GM23338 (cell line): ENCODE measurements at regions not wholly inside any gene's neighbourhood (a gene's known extent, or its start where the extent isn't known, plus 50 kb on each side); places are given as distances from the start of the nearest gene placed in this dataset.

Source experiments
- ATAC-seq: fragments of 200-7000 bp; cut with Tn5 transposase; 3 replicates; pipeline ENCODE4 v1.9.1; 2020
- DNase-seq: peaks from one replicate; pipeline ENCODE4 v3.0.0-alpha.2; 2015; ENCODE audit warnings: low spot score
- H2AFZ ChIP-seq: fragments of 200-600 bp; sonication (generic); 2 replicates; pipeline ENCODE4 v1.8.0; 2016; ENCODE audit warnings: antibody characterized with exemption, mild to moderate bottlenecking, moderate library complexity
- H3F3A ChIP-seq: fragments of 200-600 bp; sonication (generic); replicated peaks from 2 replicates; pipeline ENCODE4 v1.8.0; 2017; ENCODE audit warnings: antibody characterized with exemption, mixed run types, low read depth
- H3K27ac ChIP-seq: fragments of 200-600 bp; sonication (generic); 2 replicates; pipeline ENCODE4 v1.6.1; 2016; ENCODE audit warnings: low read depth
- H3K27me3 ChIP-seq: fragments of 200-600 bp; sonication (generic); 2 replicates; pipeline ENCODE4 v1.8.0; 2016; ENCODE audit warnings: mild to moderate bottlenecking, mixed run types, moderate library complexity; ENCODE audit not compliant: insufficient read depth
- H3K36me3 ChIP-seq: fragments of 200-600 bp; sonication (generic); 2 replicates; pipeline ENCODE4 v1.8.0; 2016; ENCODE audit warnings: mild to moderate bottlenecking; ENCODE audit not compliant: insufficient read depth
- H3K4me1 ChIP-seq: fragments of 200-600 bp; sonication (generic); 2 replicates; pipeline ENCODE4 v1.8.0; 2016; ENCODE audit warnings: mild to moderate bottlenecking, moderate library complexity; ENCODE audit not compliant: insufficient read depth
- H3K4me2 ChIP-seq: fragments of 200-600 bp; sonication (generic); 2 replicates; pipeline ENCODE4 v1.7.1; 2017; ENCODE audit warnings: mixed run types
- H3K4me3 ChIP-seq: fragments of 200-600 bp; sonication (generic); 2 replicates; pipeline ENCODE4 v1.6.1; 2016; ENCODE audit warnings: mixed run types
- H3K79me2 ChIP-seq: fragments of 200-600 bp; sonication (generic); replicated peaks from 2 replicates; pipeline ENCODE4 v1.8.0; 2017; ENCODE audit warnings: mild to moderate bottlenecking; ENCODE audit not compliant: insufficient read depth
- H3K9me2 ChIP-seq: fragments of 200-600 bp; sonication (generic); 2 replicates; pipeline ENCODE4 v1.8.0; 2017; ENCODE audit not compliant: insufficient read depth
- H4K20me1 ChIP-seq: fragments of 200-600 bp; sonication (generic); replicated peaks from 2 replicates; pipeline ENCODE4 v1.8.0; 2017; ENCODE audit warnings: mild to moderate bottlenecking; ENCODE audit not compliant: insufficient read depth
- H3K27ac Mint-ChIP-seq: 2 replicates; pipeline ENCODE4 v1.8.0; 2020; ENCODE audit warnings: inconsistent platforms, mild to moderate bottlenecking, moderate library complexity, mixed read lengths
- H3K27me3 Mint-ChIP-seq: 3 replicates; pipeline ENCODE4 v1.8.0; 2022; ENCODE audit warnings: low read depth, mild to moderate bottlenecking, moderate library complexity, mixed read lengths, inconsistent platforms; ENCODE audit not compliant: insufficient read depth, poor library complexity
- H3K36me3 Mint-ChIP-seq: 3 replicates; pipeline ENCODE4 v1.8.0; 2021; ENCODE audit warnings: low read depth, mild to moderate bottlenecking, inconsistent platforms, moderate library complexity, mixed read lengths
- H3K4me1 Mint-ChIP-seq: 3 replicates; pipeline ENCODE4 v1.8.0; 2020; ENCODE audit warnings: mild to moderate bottlenecking, inconsistent platforms, mixed read lengths
- H3K4me3 Mint-ChIP-seq: 3 replicates; pipeline ENCODE4 v1.8.0; 2021; ENCODE audit warnings: moderate library complexity, mild to moderate bottlenecking, inconsistent platforms, mixed read lengths
- H3K9me3 Mint-ChIP-seq: 3 replicates; pipeline ENCODE4 v1.8.0; 2020; ENCODE audit warnings: moderate library complexity, mild to moderate bottlenecking, inconsistent platforms, mixed read lengths
- CREB1 ChIP-seq: fragments of 250-450 bp; sonication (Bioruptor Pico); IDR thresholded peaks from 2 replicates; pipeline ENCODE4 v1.5.0; 2020; ENCODE audit warnings: low read depth, mild to moderate bottlenecking, moderate library complexity
- CTCF ChIP-seq, 2 experiments: fragments of 200-600 bp in 1 of 2; sonication (generic) in 1 of 2; conservative IDR thresholded peaks; 2 replicates each; pipeline versions ENCODE4 v1.5.1 to v1.6.1; 2016 to 2017; ENCODE audit warnings: antibody characterized with exemption in 2 of 2, low read depth in 2 of 2, mild to moderate bottlenecking in 2 of 2, moderate library complexity in 1 of 2
- EZH2phosphoT487 ChIP-seq: fragments of 200-600 bp; sonication (generic); IDR thresholded peaks from one replicate; pipeline ENCODE4 v1.8.1; 2018; ENCODE audit warnings: antibody characterized with exemption; ENCODE audit not compliant: unreplicated experiment
- JUNB ChIP-seq: IDR thresholded peaks from one replicate; pipeline ENCODE4 v1.6.1; 2016; ENCODE audit warnings: antibody characterized with exemption; ENCODE audit not compliant: unreplicated experiment
- NANOG ChIP-seq: IDR thresholded peaks from 2 replicates; pipeline ENCODE4 v1.6.1; 2016; ENCODE audit warnings: antibody characterized with exemption, borderline replicate concordance
- POLR2AphosphoS5 ChIP-seq: IDR thresholded peaks from 2 replicates; pipeline ENCODE4 v1.6.1; 2016; ENCODE audit warnings: antibody characterized with exemption, low read depth
- REST ChIP-seq: IDR thresholded peaks from one replicate; pipeline ENCODE4 v1.6.1; 2018; ENCODE audit warnings: antibody characterized with exemption; ENCODE audit not compliant: unreplicated experiment
- STAT1 ChIP-seq: IDR thresholded peaks from one replicate; pipeline ENCODE4 v1.6.1; 2016; ENCODE audit warnings: antibody characterized with exemption; ENCODE audit not compliant: unreplicated experiment
- ZNF114 ChIP-seq: fragments of 250-450 bp; sonication (Bioruptor Pico); IDR thresholded peaks from 2 replicates; pipeline ENCODE4 v1.5.0; 2020; ENCODE audit warnings: mild to moderate bottlenecking, moderate library complexity
- TF ChIP-seq, protein P1 (sequence below): fragments of 250-450 bp; sonication (Bioruptor Pico); IDR thresholded peaks from 2 replicates; pipeline ENCODE4 v1.5.0; 2020; ENCODE audit warnings: mild to moderate bottlenecking, moderate library complexity
- TF ChIP-seq, protein P2 (sequence below): IDR thresholded peaks from 2 replicates; pipeline ENCODE4 v1.6.1; 2016; ENCODE audit warnings: antibody characterized with exemption

GRCh38 chrX:40197071-40197470 lies 99.3 kb upstream of the BCOR start:
- no peaks in the 10 kb centered on the region for H3K4me1 ChIP-seq
- TF ChIP-seq, protein P1, sequence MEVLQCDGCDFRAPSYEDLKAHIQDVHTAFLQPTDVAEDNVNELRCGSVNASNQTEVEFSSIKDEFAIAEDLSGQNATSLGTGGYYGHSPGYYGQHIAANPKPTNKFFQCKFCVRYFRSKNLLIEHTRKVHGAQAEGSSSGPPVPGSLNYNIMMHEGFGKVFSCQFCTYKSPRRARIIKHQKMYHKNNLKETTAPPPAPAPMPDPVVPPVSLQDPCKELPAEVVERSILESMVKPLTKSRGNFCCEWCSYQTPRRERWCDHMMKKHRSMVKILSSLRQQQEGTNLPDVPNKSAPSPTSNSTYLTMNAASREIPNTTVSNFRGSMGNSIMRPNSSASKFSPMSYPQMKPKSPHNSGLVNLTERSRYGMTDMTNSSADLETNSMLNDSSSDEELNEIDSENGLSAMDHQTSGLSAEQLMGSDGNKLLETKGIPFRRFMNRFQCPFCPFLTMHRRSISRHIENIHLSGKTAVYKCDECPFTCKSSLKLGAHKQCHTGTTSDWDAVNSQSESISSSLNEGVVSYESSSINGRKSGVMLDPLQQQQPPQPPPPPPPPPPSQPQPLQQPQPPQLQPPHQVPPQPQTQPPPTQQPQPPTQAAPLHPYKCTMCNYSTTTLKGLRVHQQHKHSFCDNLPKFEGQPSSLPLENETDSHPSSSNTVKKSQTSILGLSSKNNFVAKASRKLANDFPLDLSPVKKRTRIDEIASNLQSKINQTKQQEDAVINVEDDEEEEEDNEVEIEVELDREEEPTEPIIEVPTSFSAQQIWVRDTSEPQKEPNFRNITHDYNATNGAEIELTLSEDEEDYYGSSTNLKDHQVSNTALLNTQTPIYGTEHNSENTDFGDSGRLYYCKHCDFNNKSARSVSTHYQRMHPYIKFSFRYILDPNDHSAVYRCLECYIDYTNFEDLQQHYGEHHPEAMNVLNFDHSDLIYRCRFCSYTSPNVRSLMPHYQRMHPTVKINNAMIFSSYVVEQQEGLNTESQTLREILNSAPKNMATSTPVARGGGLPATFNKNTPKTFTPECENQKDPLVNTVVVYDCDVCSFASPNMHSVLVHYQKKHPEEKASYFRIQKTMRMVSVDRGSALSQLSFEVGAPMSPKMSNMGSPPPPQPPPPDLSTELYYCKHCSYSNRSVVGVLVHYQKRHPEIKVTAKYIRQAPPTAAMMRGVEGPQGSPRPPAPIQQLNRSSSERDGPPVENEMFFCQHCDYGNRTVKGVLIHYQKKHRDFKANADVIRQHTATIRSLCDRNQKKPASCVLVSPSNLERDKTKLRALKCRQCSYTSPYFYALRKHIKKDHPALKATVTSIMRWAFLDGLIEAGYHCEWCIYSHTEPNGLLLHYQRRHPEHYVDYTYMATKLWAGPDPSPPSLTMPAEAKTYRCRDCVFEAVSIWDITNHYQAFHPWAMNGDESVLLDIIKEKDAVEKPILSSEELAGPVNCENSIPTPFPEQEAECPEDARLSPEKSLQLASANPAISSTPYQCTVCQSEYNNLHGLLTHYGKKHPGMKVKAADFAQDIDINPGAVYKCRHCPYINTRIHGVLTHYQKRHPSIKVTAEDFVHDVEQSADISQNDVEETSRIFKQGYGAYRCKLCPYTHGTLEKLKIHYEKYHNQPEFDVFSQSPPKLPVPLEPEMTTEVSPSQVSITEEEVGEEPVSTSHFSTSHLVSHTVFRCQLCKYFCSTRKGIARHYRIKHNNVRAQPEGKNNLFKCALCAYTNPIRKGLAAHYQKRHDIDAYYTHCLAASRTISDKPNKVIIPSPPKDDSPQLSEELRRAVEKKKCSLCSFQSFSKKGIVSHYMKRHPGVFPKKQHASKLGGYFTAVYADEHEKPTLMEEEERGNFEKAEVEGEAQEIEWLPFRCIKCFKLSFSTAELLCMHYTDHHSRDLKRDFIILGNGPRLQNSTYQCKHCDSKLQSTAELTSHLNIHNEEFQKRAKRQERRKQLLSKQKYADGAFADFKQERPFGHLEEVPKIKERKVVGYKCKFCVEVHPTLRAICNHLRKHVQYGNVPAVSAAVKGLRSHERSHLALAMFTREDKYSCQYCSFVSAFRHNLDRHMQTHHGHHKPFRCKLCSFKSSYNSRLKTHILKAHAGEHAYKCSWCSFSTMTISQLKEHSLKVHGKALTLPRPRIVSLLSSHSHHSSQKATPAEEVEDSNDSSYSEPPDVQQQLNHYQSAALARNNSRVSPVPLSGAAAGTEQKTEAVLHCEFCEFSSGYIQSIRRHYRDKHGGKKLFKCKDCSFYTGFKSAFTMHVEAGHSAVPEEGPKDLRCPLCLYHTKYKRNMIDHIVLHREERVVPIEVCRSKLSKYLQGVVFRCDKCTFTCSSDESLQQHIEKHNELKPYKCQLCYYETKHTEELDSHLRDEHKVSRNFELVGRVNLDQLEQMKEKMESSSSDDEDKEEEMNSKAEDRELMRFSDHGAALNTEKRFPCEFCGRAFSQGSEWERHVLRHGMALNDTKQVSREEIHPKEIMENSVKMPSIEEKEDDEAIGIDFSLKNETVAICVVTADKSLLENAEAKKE (CRISPR knock-in tag) = no peak
- TF ChIP-seq, protein P2, sequence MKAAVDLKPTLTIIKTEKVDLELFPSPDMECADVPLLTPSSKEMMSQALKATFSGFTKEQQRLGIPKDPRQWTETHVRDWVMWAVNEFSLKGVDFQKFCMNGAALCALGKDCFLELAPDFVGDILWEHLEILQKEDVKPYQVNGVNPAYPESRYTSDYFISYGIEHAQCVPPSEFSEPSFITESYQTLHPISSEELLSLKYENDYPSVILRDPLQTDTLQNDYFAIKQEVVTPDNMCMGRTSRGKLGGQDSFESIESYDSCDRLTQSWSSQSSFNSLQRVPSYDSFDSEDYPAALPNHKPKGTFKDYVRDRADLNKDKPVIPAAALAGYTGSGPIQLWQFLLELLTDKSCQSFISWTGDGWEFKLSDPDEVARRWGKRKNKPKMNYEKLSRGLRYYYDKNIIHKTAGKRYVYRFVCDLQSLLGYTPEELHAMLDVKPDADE = no peak
- no peak for TF ChIP-seq CREB1 (CRISPR knock-in tag)
- no peak for TF ChIP-seq STAT1
- no peak for TF ChIP-seq CTCF (conservative IDR thresholded peaks at IDR 0.05; ENCODE audit: low read depth in 2 of 2)
- TF ChIP-seq NANOG = no peak
- no peak for TF ChIP-seq POLR2AphosphoS5
- TF ChIP-seq JUNB = no peak
- TF ChIP-seq ZNF114 (CRISPR knock-in tag) = no peak
- TF ChIP-seq EZH2phosphoT487 = no peak
- TF ChIP-seq REST = no peak
- no peak for ATAC-seq
- H3K27me3 ChIP-seq = no peaks in the 10 kb centered on the region
- Mint-ChIP-seq H3K27me3 (no peaks in the 10 kb centered on the region), H3K27ac (no peak overlapping the region), H3K4me3 (no peak overlapping the region), H3K36me3 (no peaks in the 10 kb centered on the region), H3K4me1 (no peaks in the 10 kb centered on the region), H3K9me3 (no peaks in the 10 kb centered on the region)
- no peak overlapping the region for H3K27ac ChIP-seq
- H3K4me3 ChIP-seq = no peak overlapping the region
- H2AFZ ChIP-seq = no peak overlapping the region
- H3K79me2 ChIP-seq = no peaks in the 10 kb centered on the region
- H3F3A ChIP-seq = no peaks in the 10 kb centered on the region
- H3K36me3 ChIP-seq = no peaks in the 10 kb centered on the region
- DNase-seq = no peak
- H3K9me2 ChIP-seq = no peaks in the 10 kb centered on the region
- no peaks in the 10 kb centered on the region for H4K20me1 ChIP-seq
- H3K4me2 ChIP-seq = no peak overlapping the region
